ENCODE measurements at regions not wholly inside any gene's neighbourhood (a gene's known extent, or its start where the extent isn't known, plus 50 kb on each side); places are given as distances from the start of the nearest gene placed in this dataset.

- no peaks in the 10 kb centered on the region for H3K79me1 ChIP-seq (ENCODE audit: insufficient read depth, low read depth, low read length, poor library complexity, severe bottlenecking)
- Mint-ChIP-seq H3K4me1 (peaks cover 34 to 35% of the 10 kb centered on the region in 2 experiments), H3K9me3 (no peaks in the 10 kb centered on the region)
These were observed 95.2 kb downstream of the LARP7 start for GRCh38 chr4:112732142-112732541.

More at GRCh38 chr4:112732142-112732541, 95.2 kb downstream of the LARP7 start:
- Mint-ChIP-seq H3K27me3 (ENCODE audit: low read depth) (no peaks in the 10 kb centered on the region), H3K36me3 (ENCODE audit: insufficient read depth in 1 of 3, low read depth in 3 of 3) (peaks cover 0 to 11% (median 5%) of the 10 kb centered on the region in 3 experiments; a peak in 4 of 7 replicates), H3K27ac (peak overlapping the region; percentile 61 to 91 (median 70); a peak in 6 of 7 replicates), H3K4me3 (no peak overlapping the region)
- Histone ChIP-seq H3K79me2 (ENCODE audit: insufficient read depth, low read length) (no peaks in the 10 kb centered on the region), H2BK12ac (ENCODE audit: insufficient read length, low read depth, low read length) (no peak overlapping the region), H2AFZ (ENCODE audit: low read length) (no peak overlapping the region), H2BK20ac (ENCODE audit: low read depth, low read length, poor library complexity, severe bottlenecking) (no peak overlapping the region), H2AK5ac (ENCODE audit: insufficient read length, low read length) (no peak overlapping the region), H4K91ac (ENCODE audit: insufficient read length, low read depth, low read length) (no peak overlapping the region), H3K9me3 (ENCODE audit: control insufficient read depth, low read depth, low read length) (no peaks in the 10 kb centered on the region), H3K23ac (ENCODE audit: insufficient read length, low read depth, low read length) (no peak overlapping the region), H3K23me2 (ENCODE audit: insufficient read length, low read depth, low read length, poor library complexity, severe bottlenecking) (no peaks in the 10 kb centered on the region), H3K4ac (ENCODE audit: low read depth, low read length) (no peak overlapping the region), H2BK120ac (ENCODE audit: low read depth, low read length, poor library complexity, severe bottlenecking) (no peak overlapping the region), H3K27ac (ENCODE audit: insufficient read length, low read depth, low read length) (no peak overlapping the region), H4K5ac (ENCODE audit: insufficient read length, low read depth, low read length) (no peak overlapping the region), H2BK15ac (ENCODE audit: low read depth, low read length) (no peak overlapping the region), H3K4me2 (ENCODE audit: insufficient read depth, insufficient read length, low read length) (no peak overlapping the region), H3K27me3 (ENCODE audit: insufficient read depth, low read length) (no peaks in the 10 kb centered on the region), H4K8ac (replicated peaks; ENCODE audit: insufficient read length, low read depth, low read length) (no peak overlapping the region), H3K9ac (ENCODE audit: extremely low read depth, insufficient read length, low read length) (no peak overlapping the region), H4K20me1 (ENCODE audit: control insufficient read depth, insufficient read depth, insufficient read length) (no peaks in the 10 kb centered on the region), H3K14ac (ENCODE audit: insufficient read depth, low read length) (no peak overlapping the region), H2BK5ac (ENCODE audit: insufficient read length, low read length) (no peak overlapping the region), H3K4me1 (ENCODE audit: insufficient read depth, low read length) (peaks cover 2% of the 10 kb centered on the region; the same call in 1 of the 2 replicates), H3K56ac (ENCODE audit: insufficient read length, low read depth, low read length) (no peak overlapping the region), H3K18ac (ENCODE audit: insufficient read length, low read depth, low read length) (no peak overlapping the region), H3T11ph (ENCODE audit: low read length) (no peak overlapping the region)
- no CpG with 5 or more reads among the region's 2 CpGs for WGBS (ENCODE audit: extremely low coverage, insufficient read length, low lambda C conversion rate)
- DNase-seq: no peak
- TF ChIP-seq CTCF (conservative IDR thresholded peaks at IDR 0.05): no peak

Data from H9 (cell line).